H1 (cell line): ENCODE measurements at regions not wholly inside any gene's neighbourhood (a gene's known extent, or its start where the extent isn't known, plus 50 kb on each side); places are given as distances from the start of the nearest gene placed in this dataset.

Experiments used
- CTCF ChIA-PET: fragments of 300-600 bp; sonication (Branson Sonifier 250); formaldehyde crosslinking; loops from one replicate; lab custom pipeline; 2021; ENCODE audit not compliant: partially characterized antibody; lab: Charles Lee
- POLR2A ChIA-PET: fragments of 300-600 bp; sonication (Branson Sonifier 250); formaldehyde crosslinking; loops from one replicate; lab custom pipeline; 2021; ENCODE audit warnings: inconsistent platforms; ENCODE audit not compliant: partially characterized antibody; lab: Charles Lee
- DNase-seq, 2 experiments: peaks; one replicate each; pipeline versions ENCODE4 v3.0.0 to v3.0.0-alpha.2; 2010 to 2022; ENCODE audit warnings: low spot score in 2 of 2, low read depth in 1 of 2, mixed read lengths in 1 of 2
- FAIRE-seq: peaks from 2 replicates; lab custom pipeline; 2011; peaks lifted over from hg19 to GRCh38; lab: Jason Lieb, UNC
- H2AFZ ChIP-seq: 2 replicates; pipeline ENCODE4 v1.8.1; 2012; ENCODE audit warnings: low read length, inconsistent platforms
- H2AK5ac ChIP-seq: 2 replicates; pipeline ENCODE4 v1.6.1; 2013; ENCODE audit warnings: low read depth, low read length
- H2BK120ac ChIP-seq: replicated peaks from 2 replicates; pipeline ENCODE3; 2013; ENCODE audit warnings: low read depth, low read length, inconsistent platforms
- H2BK12ac ChIP-seq: 2 replicates; pipeline ENCODE4 v1.6.1; 2013; ENCODE audit warnings: low read depth, low read length
- H2BK15ac ChIP-seq: 2 replicates; pipeline ENCODE4 v1.6.1; 2013; ENCODE audit warnings: low read length
- H2BK20ac ChIP-seq: 2 replicates; pipeline ENCODE4 v1.6.1; 2013; ENCODE audit warnings: low read length
- H2BK5ac ChIP-seq: 2 replicates; pipeline ENCODE4 v1.6.1; 2013; ENCODE audit warnings: low read depth, low read length
- H3K14ac ChIP-seq: 2 replicates; pipeline ENCODE4 v1.6.1; 2013; ENCODE audit warnings: inconsistent platforms; ENCODE audit not compliant: insufficient read length
- H3K18ac ChIP-seq: 2 replicates; pipeline ENCODE4 v1.6.1; 2013; ENCODE audit warnings: low read length; ENCODE audit errors: extremely low read depth
- H3K23ac ChIP-seq: 2 replicates; pipeline ENCODE4 v1.6.1; 2013; ENCODE audit warnings: inconsistent platforms; ENCODE audit not compliant: insufficient read length
- H3K23me2 ChIP-seq: 2 replicates; pipeline ENCODE4 v1.6.1; 2013; ENCODE audit warnings: low read depth, low read length
- H3K27ac ChIP-seq: 2 replicates; pipeline ENCODE4 v1.6.1; 2011; ENCODE audit warnings: low read depth, low read length, inconsistent platforms
- H3K27me3 ChIP-seq, 4 experiments: replicated peaks in 1 of 4; 1 replicate in 1 of 4; 2 replicates in 3 of 4; pipeline versions ENCODE4 v1.6.1 to v1.8.1; 2011 to 2013; ENCODE audit warnings: low read length in 3 of 4, mild to moderate bottlenecking in 3 of 4, inconsistent platforms in 2 of 4, mixed read lengths in 2 of 4, moderate library complexity in 1 of 4; ENCODE audit not compliant: control insufficient read depth in 3 of 4, insufficient read depth in 3 of 4; ENCODE audit errors: extremely low read depth in 1 of 4
- H3K36me3 ChIP-seq, 4 experiments: 2 replicates each; pipeline versions ENCODE4 v1.6.1 to v1.8.1; 2011 to 2013; ENCODE audit warnings: mild to moderate bottlenecking in 4 of 4, low read length in 3 of 4, moderate library complexity in 2 of 4, control low read depth in 1 of 4, inconsistent platforms in 1 of 4; ENCODE audit not compliant: insufficient read depth in 4 of 4, control insufficient read depth in 2 of 4
- H3K4ac ChIP-seq: replicated peaks from 2 replicates; pipeline ENCODE3; 2013; ENCODE audit warnings: low read length, low read depth, mixed read lengths, inconsistent platforms; ENCODE audit not compliant: insufficient read length
- H3K4me1 ChIP-seq, 4 experiments: replicated peaks in 1 of 4; 1 replicate in 1 of 4; 2 replicates in 3 of 4; pipeline versions ENCODE4 v1.6.1 to v1.8.1; 2011 to 2013; ENCODE audit warnings: low read length in 3 of 4, inconsistent platforms in 2 of 4, mixed read lengths in 1 of 4; ENCODE audit not compliant: insufficient read depth in 4 of 4, control insufficient read depth in 3 of 4
- H3K4me2 ChIP-seq, 2 experiments: 2 replicates each; pipeline versions ENCODE4 v1.6.1 to v1.8.1; 2011 to 2013; ENCODE audit warnings: low read depth in 2 of 2, low read length in 2 of 2, control low read depth in 1 of 2, inconsistent platforms in 1 of 2, mild to moderate bottlenecking in 1 of 2; ENCODE audit not compliant: insufficient read depth in 1 of 2
- H3K4me3 ChIP-seq, 4 experiments: fragments of 200-600, 300-600 bp in 1 of 4; sonication (generic), shearing (Covaris generic), sonication (Bioruptor Twin) in 1 of 4; 2 replicates each; pipeline versions ENCODE4 v1.5.1 to v1.8.1; 2011 to 2016; ENCODE audit warnings: low read length in 4 of 4, low read depth in 3 of 4, control low read depth in 2 of 4, inconsistent platforms in 2 of 4, mild to moderate bottlenecking in 2 of 4, mixed read lengths in 1 of 4, moderate library complexity in 1 of 4; ENCODE audit not compliant: insufficient read depth in 2 of 4; ENCODE audit errors: extremely low read depth in 1 of 4
- H3K56ac ChIP-seq: replicated peaks from 2 replicates; pipeline ENCODE3; 2013; ENCODE audit warnings: low read depth, mild to moderate bottlenecking, mixed read lengths, low read length, inconsistent platforms; ENCODE audit not compliant: insufficient read length
- H3K79me1 ChIP-seq: 2 replicates; pipeline ENCODE4 v1.6.1; 2013; ENCODE audit warnings: low read depth, low read length, control low read depth
- H3K79me2 ChIP-seq, 2 experiments: 2 replicates each; pipeline versions ENCODE4 v1.6.1 to v1.8.1; 2012 to 2013; ENCODE audit warnings: low read length in 2 of 2, mild to moderate bottlenecking in 2 of 2, inconsistent platforms in 1 of 2; ENCODE audit not compliant: insufficient read depth in 2 of 2, control insufficient read depth in 1 of 2
- H3K9ac ChIP-seq, 4 experiments: replicated peaks in 1 of 4; 1 replicate in 1 of 4; 2 replicates in 3 of 4; pipeline versions ENCODE4 v1.6.1 to v1.8.1; 2011 to 2013; ENCODE audit warnings: low read depth in 3 of 4, low read length in 3 of 4, control low read depth in 2 of 4, mild to moderate bottlenecking in 2 of 4, moderate library complexity in 2 of 4, inconsistent platforms in 1 of 4; ENCODE audit errors: extremely low read depth in 1 of 4
- H3K9me3 ChIP-seq, 2 experiments: 2 replicates each; pipeline versions ENCODE4 v1.6.1 to v1.8.1; 2012 to 2013; ENCODE audit warnings: mild to moderate bottlenecking in 2 of 2, moderate library complexity in 2 of 2, control low read depth in 1 of 2, inconsistent platforms in 1 of 2, low read depth in 1 of 2, low read length in 1 of 2, mixed read lengths in 1 of 2; ENCODE audit not compliant: insufficient read depth in 2 of 2
- H4K20me1 ChIP-seq, 2 experiments: replicated peaks in 1 of 2; 2 replicates each; pipeline versions ENCODE3 to v1.8.1; 2011 to 2013; ENCODE audit warnings: inconsistent platforms in 2 of 2, low read length in 2 of 2, mild to moderate bottlenecking in 1 of 2; ENCODE audit not compliant: insufficient read depth in 2 of 2, control insufficient read depth in 1 of 2
- H4K5ac ChIP-seq: 2 replicates; pipeline ENCODE4 v1.6.1; 2013; ENCODE audit warnings: low read length, low read depth, mixed read lengths, inconsistent platforms; ENCODE audit not compliant: insufficient read length
- H4K8ac ChIP-seq: 2 replicates; pipeline ENCODE4 v1.8.0; 2013; ENCODE audit warnings: mild to moderate bottlenecking, moderate library complexity, low read length, inconsistent platforms; ENCODE audit not compliant: insufficient read depth; ENCODE audit errors: extremely low read depth
- H4K91ac ChIP-seq: replicated peaks from 2 replicates; pipeline ENCODE3; 2013; ENCODE audit warnings: low read length, mixed read lengths, inconsistent platforms; ENCODE audit not compliant: insufficient read length
- CHD1 ChIP-seq: IDR thresholded peaks from 2 replicates; pipeline ENCODE4 v1.6.1; 2012; ENCODE audit warnings: low read depth, low read length, improper control_type of control experiment
- KDM1A ChIP-seq: fragments of 200-600, 300-600 bp; sonication (generic); IDR thresholded peaks from 2 replicates; pipeline ENCODE4 v1.7.1; 2016; ENCODE audit warnings: mild to moderate bottlenecking, low read length, borderline replicate concordance
- POU5F1 ChIP-seq: IDR thresholded peaks from 2 replicates; pipeline ENCODE4 v1.6.1; 2011; ENCODE audit warnings: low read depth, mild to moderate bottlenecking, low read length, moderate library complexity
- RBBP5 ChIP-seq: IDR thresholded peaks from 2 replicates; pipeline ENCODE4 v1.7.1; 2012; ENCODE audit warnings: low read depth, mild to moderate bottlenecking, inconsistent platforms, low read length, moderate library complexity, borderline replicate concordance
- RNF2 ChIP-seq: fragments of 200-900, 300-1000 bp; sonication (generic); IDR thresholded peaks from 2 replicates; pipeline ENCODE4 v1.7.1; 2016; ENCODE audit warnings: borderline replicate concordance, low read depth, mild to moderate bottlenecking, antibody characterized with exemption, low read length; ENCODE audit not compliant: poor library complexity, severe bottlenecking; ENCODE audit errors: missing control alignments
- RXRA ChIP-seq: IDR thresholded peaks from 2 replicates; pipeline ENCODE4 v1.6.1; 2011; ENCODE audit warnings: low read depth, mild to moderate bottlenecking, low read length, moderate library complexity; ENCODE audit not compliant: insufficient read depth
- SAP30 ChIP-seq: fragments of 300-600 bp; sonication (generic); IDR thresholded peaks from 2 replicates; pipeline ENCODE4 v1.7.1; 2012; ENCODE audit warnings: low read length, moderate library complexity, mild to moderate bottlenecking, inconsistent platforms; ENCODE audit not compliant: insufficient read depth, insufficient replicate concordance
- SP4 ChIP-seq: IDR thresholded peaks from 2 replicates; pipeline ENCODE4 v1.6.1; 2012; ENCODE audit warnings: low read length, inconsistent platforms
- SRF ChIP-seq: IDR thresholded peaks from 2 replicates; pipeline ENCODE4 v1.6.1; 2011; ENCODE audit warnings: mild to moderate bottlenecking, low read depth, low read length, moderate library complexity
- TAF7 ChIP-seq: optimal IDR thresholded peaks from 2 replicates; pipeline ENCODE3; 2011; ENCODE audit warnings: low read depth, mild to moderate bottlenecking, inconsistent platforms, low read length, moderate library complexity, borderline replicate concordance
- TEAD4 ChIP-seq: IDR thresholded peaks from 2 replicates; pipeline ENCODE4 v1.6.1; 2012; ENCODE audit warnings: low read depth, low read length, inconsistent platforms, mixed read lengths
- WGBS, 2 experiments: shearing (Covaris generic) in 1 of 2; methylation state at CpG; one replicate each; pipeline versions ENCODE4 v1.1.6 to v1.1.7; 2013 to 2015; ENCODE audit warnings: low lambda C conversion rate in 2 of 2, mixed read lengths in 2 of 2, inconsistent platforms in 1 of 2, low coverage in 1 of 2, missing lambda C conversion rate in 1 of 2; ENCODE audit not compliant: insufficient replicate concordance in 2 of 2, insufficient coverage in 1 of 2, insufficient read length in 1 of 2; ENCODE audit errors: extremely low coverage in 1 of 2, missing lambda C conversion rate in 1 of 2; 5-methylcytosine and 5-hydroxymethylcytosine counted together
- TF ChIP-seq, protein P1 (sequence below): IDR thresholded peaks from 2 replicates; pipeline ENCODE4 v1.6.1; 2012; ENCODE audit warnings: inconsistent platforms

- Histone ChIP-seq H3K27me3 (no peaks in the 10 kb centered on the region), H3K23ac (no peak overlapping the region), H2AK5ac (no peak overlapping the region), H3K27ac (no peak overlapping the region), H3K14ac (no peak overlapping the region), H2AFZ (no peak overlapping the region), H3K4ac (no peak overlapping the region), H2BK5ac (no peak overlapping the region), H4K8ac (no peak overlapping the region), H4K20me1 (no peaks in the 10 kb centered on the region), H3K79me1 (no peaks in the 10 kb centered on the region), H3K4me2 (no peak overlapping the region), H3K18ac (no peak overlapping the region), H3K9ac (no peak overlapping the region), H3K23me2 (no peaks in the 10 kb centered on the region), H4K5ac (no peak overlapping the region), H2BK15ac (no peak overlapping the region), H3K56ac (no peak overlapping the region), H3K9me3 (no peaks in the 10 kb centered on the region), H2BK120ac (no peak overlapping the region), H3K79me2 (no peaks in the 10 kb centered on the region), H2BK20ac (no peak overlapping the region), H3K4me3 (no peak overlapping the region), H4K91ac (no peak overlapping the region), H3K4me1 (peaks cover 0 to 4% (median 2%) of the 10 kb centered on the region in 4 experiments; a peak in 3 of 7 replicates), H2BK12ac (no peak overlapping the region), H3K36me3 (no peaks in the 10 kb centered on the region; a peak in 1 of 8 replicates)
- CTCF ChIA-PET: no interaction called here
- FAIRE-seq (no peak), DNase-seq (no peak)
- WGBS, 2 experiments: 73% methylated on average over 5 of the region's 5 CpGs; no CpG with 5 or more reads in 1 of the 2 experiments
- POLR2A ChIA-PET: no interaction called here
- TF ChIP-seq TEAD4 (no peak), RNF2 (no peak), RXRA (no peak), POU5F1 (no peak), CHD1 (no peak), SRF (no peak), KDM1A (no peak), RBBP5 (no peak), SAP30 (no peak), TAF7 (no peak), SP4 (no peak)
- TF ChIP-seq, protein P1, sequence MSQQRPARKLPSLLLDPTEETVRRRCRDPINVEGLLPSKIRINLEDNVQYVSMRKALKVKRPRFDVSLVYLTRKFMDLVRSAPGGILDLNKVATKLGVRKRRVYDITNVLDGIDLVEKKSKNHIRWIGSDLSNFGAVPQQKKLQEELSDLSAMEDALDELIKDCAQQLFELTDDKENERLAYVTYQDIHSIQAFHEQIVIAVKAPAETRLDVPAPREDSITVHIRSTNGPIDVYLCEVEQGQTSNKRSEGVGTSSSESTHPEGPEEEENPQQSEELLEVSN: no peak
Measured at GRCh38 chr10:78717200-78717599, 351.6 kb upstream of the ZMIZ1 start.
